ENCODE measurements at regions not wholly inside any gene's neighbourhood (a gene's known extent, or its start where the extent isn't known, plus 50 kb on each side); places are given as distances from the start of the nearest gene placed in this dataset.
A peak's percentile ranks its signal among the peaks of the same experiment; 100 is the strongest.
"Not testable (repeated sequence)": the region's sequence is repeated elsewhere in the genome, so short reads cannot be mapped to it uniquely, and the experiment has no call there.

DNA sequence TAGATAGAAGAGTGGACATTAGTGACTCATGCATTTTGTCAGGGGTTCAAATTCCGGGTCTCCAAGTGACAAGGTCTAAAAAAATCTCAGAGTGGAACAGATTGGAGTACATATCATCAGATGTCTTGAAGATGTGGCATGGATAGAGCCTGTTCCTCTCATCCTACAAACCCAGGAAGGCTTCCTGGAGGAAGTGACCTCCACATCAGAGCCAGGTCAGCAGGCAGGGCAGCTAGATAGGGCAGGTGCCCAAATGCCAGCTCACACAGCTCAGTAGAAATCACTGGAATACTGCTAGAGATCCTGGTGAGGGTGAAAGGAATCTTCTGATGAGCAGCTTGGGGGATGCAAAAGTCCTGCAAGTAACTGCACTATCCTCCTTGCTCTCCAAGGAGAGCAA is 196.6 kb upstream of the SDK2 start:
- Histone ChIP-seq H3K4me3 (ENCODE audit: low read depth in 1 of 2, low read length in 2 of 2) (no peak overlapping the region), H3K4me1 (ENCODE audit: control insufficient read depth in 2 of 2, insufficient read depth in 2 of 2, low read length in 1 of 2) (no peaks in the 10 kb centered on the region), H3K27me3 (ENCODE audit: control insufficient read depth in 1 of 2, insufficient read depth in 2 of 2, low read length in 2 of 2) (no peaks in the 10 kb centered on the region), H3K27ac (ENCODE audit: low read depth in 2 of 2, low read length in 1 of 2) (no peak overlapping the region), H3K9me3 (ENCODE audit: control insufficient read depth in 2 of 2, insufficient read depth in 1 of 2, low read depth in 1 of 2, low read length in 1 of 2) (no peaks in the 10 kb centered on the region), H3K36me3 (ENCODE audit: control insufficient read depth in 2 of 2, insufficient read depth in 2 of 2, low read length in 1 of 2) (no peaks in the 10 kb centered on the region)
- 69 to 79% methylated on average over 1 of the region's 1 CpG for WGBS, 2 donors

DNA sequence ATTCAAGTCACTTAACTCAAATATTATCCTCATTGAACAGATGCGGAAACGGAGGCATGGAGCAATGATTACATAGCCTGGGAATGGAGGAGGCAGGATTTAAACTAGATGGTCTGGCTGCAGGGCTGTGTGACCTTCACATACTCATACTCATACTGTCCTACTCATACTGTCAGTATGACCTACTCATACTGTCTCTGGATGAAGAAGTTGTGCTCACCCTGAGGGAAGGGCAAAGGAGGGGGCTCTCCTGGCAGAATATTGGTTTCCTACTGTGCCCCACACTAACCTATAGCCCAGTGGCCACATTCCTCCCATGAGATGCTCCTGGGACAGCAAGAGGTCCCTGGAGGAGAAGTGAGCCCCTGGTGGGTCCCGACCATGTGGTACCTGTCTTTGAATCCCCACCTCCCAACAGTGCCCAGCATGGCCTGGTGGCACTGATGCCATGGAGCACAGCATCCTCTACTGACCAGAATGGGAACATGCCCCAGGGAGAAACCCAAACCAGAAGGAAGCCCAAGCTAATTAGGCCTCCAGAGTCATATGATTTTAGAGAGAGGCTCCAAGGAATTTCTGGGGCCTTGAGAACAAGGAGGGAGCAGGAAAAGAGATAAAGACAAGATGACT is 197.3 kb upstream of the SDK2 start:
- Histone ChIP-seq H3K27ac (ENCODE audit: low read depth in 2 of 2, low read length in 1 of 2) (no peak overlapping the region), H3K4me1 (ENCODE audit: control insufficient read depth in 2 of 2, insufficient read depth in 2 of 2, low read length in 1 of 2) (no peaks in the 10 kb centered on the region), H3K27me3 (ENCODE audit: control insufficient read depth in 1 of 2, insufficient read depth in 2 of 2, low read length in 2 of 2) (no peaks in the 10 kb centered on the region), H3K36me3 (ENCODE audit: control insufficient read depth in 2 of 2, insufficient read depth in 2 of 2, low read length in 1 of 2) (no peaks in the 10 kb centered on the region), H3K4me3 (ENCODE audit: low read depth in 1 of 2, low read length in 2 of 2) (no peak overlapping the region), H3K9me3 (ENCODE audit: control insufficient read depth in 2 of 2, insufficient read depth in 1 of 2, low read depth in 1 of 2, low read length in 1 of 2) (no peaks in the 10 kb centered on the region)
- WGBS, 2 donors = 78 to 80% methylated on average over 3 of the region's 3 CpGs

DNA sequence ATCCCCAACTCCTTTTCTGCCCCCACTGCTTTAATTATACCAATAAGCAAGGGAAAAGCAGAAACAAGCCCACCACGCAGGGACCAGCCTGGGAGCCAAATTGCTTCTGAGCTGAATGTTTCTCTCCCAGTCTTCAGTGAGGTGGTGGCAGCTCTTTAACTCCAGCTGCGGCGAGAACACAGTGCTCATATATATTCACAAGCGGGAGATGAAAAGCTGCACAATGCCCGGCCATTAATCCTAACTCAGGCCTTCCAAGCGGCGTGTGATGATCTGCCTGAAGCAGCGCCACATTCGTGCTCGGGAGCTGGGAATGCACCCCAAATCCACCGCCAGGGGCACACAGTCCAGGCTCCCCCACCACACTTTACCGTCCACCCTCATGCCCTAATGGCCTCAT is 203.7 kb upstream of the SDK2 start:
- Histone ChIP-seq H3K27me3 (ENCODE audit: control insufficient read depth in 1 of 2, insufficient read depth in 2 of 2, low read length in 2 of 2) (no peaks in the 10 kb centered on the region), H3K27ac (ENCODE audit: low read depth in 2 of 2, low read length in 1 of 2) (no peak overlapping the region), H3K4me1 (ENCODE audit: control insufficient read depth in 2 of 2, insufficient read depth in 2 of 2, low read length in 1 of 2) (no peaks in the 10 kb centered on the region), H3K4me3 (ENCODE audit: low read depth in 1 of 2, low read length in 2 of 2) (no peak overlapping the region), H3K9me3 (ENCODE audit: control insufficient read depth in 2 of 2, insufficient read depth in 1 of 2, low read depth in 1 of 2, low read length in 1 of 2) (peaks cover 0 to 5% of the 10 kb centered on the region in 2 donors), H3K36me3 (ENCODE audit: control insufficient read depth in 2 of 2, insufficient read depth in 2 of 2, low read length in 1 of 2) (no peaks in the 10 kb centered on the region)
- 88 to 90% methylated on average over 12 of the region's 12 CpGs for WGBS, 2 donors

DNA sequence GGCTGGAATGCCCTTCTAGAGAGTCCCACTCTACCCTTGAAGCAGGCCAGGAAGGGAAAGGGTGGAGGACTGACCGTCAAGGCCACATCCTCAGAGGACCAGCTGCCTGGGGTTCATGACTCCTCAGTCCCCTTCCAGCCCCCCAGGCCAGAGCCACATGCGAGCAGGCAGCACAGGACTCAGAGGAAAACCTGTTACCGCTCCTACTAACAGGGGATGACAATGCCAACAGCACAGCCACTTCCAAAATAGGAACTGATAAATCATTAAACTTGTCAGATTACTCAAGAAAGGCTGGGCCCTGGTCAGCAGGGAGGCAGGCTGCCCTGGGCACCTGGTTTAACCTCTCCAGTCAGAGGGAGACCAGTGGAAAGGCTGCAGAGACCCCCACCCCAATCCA is 206.2 kb upstream of the SDK2 start:
- Histone ChIP-seq H3K36me3 (ENCODE audit: control insufficient read depth in 2 of 2, insufficient read depth in 2 of 2, low read length in 1 of 2) (no peaks in the 10 kb centered on the region), H3K4me1 (ENCODE audit: control insufficient read depth in 2 of 2, insufficient read depth in 2 of 2, low read length in 1 of 2) (no peaks in the 10 kb centered on the region), H3K4me3 (ENCODE audit: low read depth in 1 of 2, low read length in 2 of 2) (no peak overlapping the region), H3K9me3 (ENCODE audit: control insufficient read depth in 2 of 2, insufficient read depth in 1 of 2, low read depth in 1 of 2, low read length in 1 of 2) (peaks cover 0 to 17% of the 10 kb centered on the region in 2 donors), H3K27me3 (ENCODE audit: control insufficient read depth in 1 of 2, insufficient read depth in 2 of 2, low read length in 2 of 2) (no peaks in the 10 kb centered on the region), H3K27ac (ENCODE audit: low read depth in 2 of 2, low read length in 1 of 2) (no peak overlapping the region)
- 50 to 63% methylated on average over 3 of the region's 3 CpGs for WGBS, 2 donors

DNA sequence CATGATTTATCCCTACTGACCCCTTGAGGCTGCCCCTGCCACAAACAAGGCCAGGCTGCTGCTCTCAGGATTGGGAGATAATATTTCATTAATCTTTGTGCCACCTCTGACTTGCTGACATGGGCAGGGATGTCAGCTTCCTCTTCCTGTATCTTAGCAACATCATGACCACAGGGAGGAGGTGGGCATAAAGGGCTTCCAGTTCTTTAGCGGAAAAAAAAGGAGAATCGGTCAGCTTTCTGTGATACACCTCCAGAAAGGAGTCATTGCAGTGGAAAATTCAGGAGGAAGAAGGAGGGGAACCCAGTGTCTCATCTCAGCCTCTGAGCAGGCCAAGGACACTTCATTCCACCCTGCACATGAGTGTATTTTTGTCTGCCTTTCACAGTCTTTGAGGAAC is 206.8 kb upstream of the SDK2 start:
- peaks cover 0 to 18% of the 10 kb centered on the region in 2 donors for H3K9me3 ChIP-seq (ENCODE audit: control insufficient read depth in 2 of 2, insufficient read depth in 1 of 2, low read depth in 1 of 2, low read length in 1 of 2)
- no peaks in the 10 kb centered on the region for H3K36me3 ChIP-seq (ENCODE audit: control insufficient read depth in 2 of 2, insufficient read depth in 2 of 2, low read length in 1 of 2)
- H3K27me3 ChIP-seq (ENCODE audit: control insufficient read depth in 1 of 2, insufficient read depth in 2 of 2, low read length in 2 of 2) = no peaks in the 10 kb centered on the region
- 60 to 66% methylated on average over 2 of the region's 2 CpGs for WGBS, 2 donors
- H3K4me3 ChIP-seq (ENCODE audit: low read depth in 1 of 2, low read length in 2 of 2) = no peak overlapping the region
- H3K27ac ChIP-seq (ENCODE audit: low read depth in 2 of 2, low read length in 1 of 2) = no peak overlapping the region
- H3K4me1 ChIP-seq (ENCODE audit: control insufficient read depth in 2 of 2, insufficient read depth in 2 of 2, low read length in 1 of 2) = no peaks in the 10 kb centered on the region

DNA sequence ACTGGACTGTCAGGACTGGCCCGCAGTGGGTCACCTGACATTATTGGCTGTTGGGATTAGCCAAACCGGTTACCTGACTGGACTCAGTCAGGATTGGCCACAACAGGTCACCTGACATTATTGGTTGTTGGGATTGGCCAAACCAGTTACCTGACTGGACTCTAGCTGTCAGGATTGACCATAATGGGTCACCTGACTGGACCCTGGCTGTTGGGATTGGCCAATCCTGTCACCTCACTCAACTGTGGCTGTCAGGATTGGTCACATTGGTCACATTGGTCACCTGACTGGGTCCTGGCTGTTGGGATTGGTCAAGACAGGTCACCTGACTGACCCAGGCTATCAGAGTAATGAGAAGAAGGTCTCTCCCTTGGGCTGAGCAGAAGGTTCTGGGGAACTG is 207.7 kb upstream of the SDK2 start:
- Histone ChIP-seq H3K4me1 (ENCODE audit: control insufficient read depth in 2 of 2, insufficient read depth in 2 of 2, low read length in 1 of 2) (peaks cover 0 to 5% of the 10 kb centered on the region in 2 donors), H3K36me3 (ENCODE audit: control insufficient read depth in 2 of 2, insufficient read depth in 2 of 2, low read length in 1 of 2) (no peaks in the 10 kb centered on the region), H3K4me3 (ENCODE audit: low read depth in 1 of 2, low read length in 2 of 2) (no peak overlapping the region), H3K27ac (ENCODE audit: low read depth in 2 of 2, low read length in 1 of 2) (no peak overlapping the region), H3K9me3 (ENCODE audit: control insufficient read depth in 2 of 2, insufficient read depth in 1 of 2, low read depth in 1 of 2, low read length in 1 of 2) (peaks cover 0 to 18% of the 10 kb centered on the region in 2 donors), H3K27me3 (ENCODE audit: control insufficient read depth in 1 of 2, insufficient read depth in 2 of 2, low read length in 2 of 2) (no peaks in the 10 kb centered on the region)
- WGBS, 2 donors = 87 to 93% methylated on average over 2 of the region's 2 CpGs

DNA sequence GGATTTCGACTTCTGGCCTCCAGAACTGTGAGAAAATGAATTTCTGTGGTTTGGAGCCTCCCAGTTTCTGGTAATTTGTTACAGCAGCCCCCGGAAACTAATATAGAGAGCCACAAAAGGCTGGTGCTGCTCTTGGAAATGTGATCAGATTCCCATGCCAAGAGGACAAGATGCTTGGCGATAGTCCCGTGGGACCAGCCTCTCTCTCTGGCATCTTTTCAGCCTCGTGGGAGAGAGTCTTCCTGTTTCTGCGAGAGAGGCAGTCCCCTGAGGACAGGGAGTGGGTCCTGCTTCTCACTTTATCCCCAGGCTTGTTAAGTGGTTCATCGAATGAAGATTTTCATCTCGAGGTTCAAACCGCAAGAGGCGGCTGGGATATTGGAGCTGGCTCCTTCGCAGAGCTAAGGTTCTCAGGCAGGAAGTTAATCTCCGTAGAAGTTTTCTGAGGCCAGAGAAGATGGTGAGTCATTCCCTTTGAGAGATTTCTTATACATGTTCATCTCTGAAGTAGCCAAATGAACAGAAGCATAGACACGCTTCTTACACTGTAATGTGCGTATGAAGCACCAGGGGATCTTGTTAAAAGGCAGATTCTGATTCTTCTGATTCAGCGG is 211.6 kb upstream of the SDK2 start:
- H3K27me3 ChIP-seq (ENCODE audit: control insufficient read depth in 1 of 2, insufficient read depth in 2 of 2, low read length in 2 of 2) = no peaks in the 10 kb centered on the region
- WGBS, 2 donors = 43 to 55% methylated on average over 15 of the region's 15 CpGs
- H3K4me1 ChIP-seq (ENCODE audit: control insufficient read depth in 2 of 2, insufficient read depth in 2 of 2, low read length in 1 of 2) = peaks cover 0 to 6% of the 10 kb centered on the region in 2 donors
- H3K9me3 ChIP-seq (ENCODE audit: control insufficient read depth in 2 of 2, insufficient read depth in 1 of 2, low read depth in 1 of 2, low read length in 1 of 2) = peaks cover 0 to 18% of the 10 kb centered on the region in 2 donors
- H3K36me3 ChIP-seq (ENCODE audit: control insufficient read depth in 2 of 2, insufficient read depth in 2 of 2, low read length in 1 of 2) = no peaks in the 10 kb centered on the region
- H3K4me3 ChIP-seq (ENCODE audit: low read depth in 1 of 2, low read length in 2 of 2) = no peak overlapping the region
- peak overlapping the region; percentile 45 to 76 for H3K27ac ChIP-seq (ENCODE audit: low read depth in 2 of 2, low read length in 1 of 2)

DNA sequence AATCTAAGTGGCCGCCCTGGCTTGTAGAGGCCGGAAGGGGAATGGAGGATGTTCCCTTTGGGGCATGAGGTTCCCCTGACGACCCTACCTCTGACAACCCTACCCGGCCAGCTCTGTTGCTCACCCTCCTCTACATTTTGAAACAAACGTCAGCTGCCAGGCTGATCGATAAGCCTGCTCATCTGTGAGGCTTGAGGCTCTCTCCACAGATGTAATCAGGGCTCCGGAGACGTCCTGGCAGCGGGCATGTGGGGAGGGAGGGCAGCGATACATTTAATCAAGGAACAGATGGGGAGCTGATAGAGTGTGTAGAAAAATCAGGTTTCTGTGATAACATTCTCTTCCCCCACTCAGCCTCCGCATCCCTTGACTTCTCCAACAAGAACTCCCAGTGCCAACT is 212.3 kb upstream of the SDK2 start:
- Histone ChIP-seq H3K9me3 (ENCODE audit: control insufficient read depth in 2 of 2, insufficient read depth in 1 of 2, low read depth in 1 of 2, low read length in 1 of 2) (peaks cover 0 to 18% of the 10 kb centered on the region in 2 donors), H3K4me1 (ENCODE audit: control insufficient read depth in 2 of 2, insufficient read depth in 2 of 2, low read length in 1 of 2) (peaks cover 0 to 11% of the 10 kb centered on the region in 2 donors), H3K27ac (ENCODE audit: low read depth in 2 of 2, low read length in 1 of 2) (peak overlapping the region in 1 of 2 donors; percentile 76), H3K27me3 (ENCODE audit: control insufficient read depth in 1 of 2, insufficient read depth in 2 of 2, low read length in 2 of 2) (no peaks in the 10 kb centered on the region), H3K36me3 (ENCODE audit: control insufficient read depth in 2 of 2, insufficient read depth in 2 of 2, low read length in 1 of 2) (no peaks in the 10 kb centered on the region), H3K4me3 (ENCODE audit: low read depth in 1 of 2, low read length in 2 of 2) (no peak overlapping the region)
- 68 to 74% methylated on average over 11 of the region's 11 CpGs for WGBS, 2 donors

DNA sequence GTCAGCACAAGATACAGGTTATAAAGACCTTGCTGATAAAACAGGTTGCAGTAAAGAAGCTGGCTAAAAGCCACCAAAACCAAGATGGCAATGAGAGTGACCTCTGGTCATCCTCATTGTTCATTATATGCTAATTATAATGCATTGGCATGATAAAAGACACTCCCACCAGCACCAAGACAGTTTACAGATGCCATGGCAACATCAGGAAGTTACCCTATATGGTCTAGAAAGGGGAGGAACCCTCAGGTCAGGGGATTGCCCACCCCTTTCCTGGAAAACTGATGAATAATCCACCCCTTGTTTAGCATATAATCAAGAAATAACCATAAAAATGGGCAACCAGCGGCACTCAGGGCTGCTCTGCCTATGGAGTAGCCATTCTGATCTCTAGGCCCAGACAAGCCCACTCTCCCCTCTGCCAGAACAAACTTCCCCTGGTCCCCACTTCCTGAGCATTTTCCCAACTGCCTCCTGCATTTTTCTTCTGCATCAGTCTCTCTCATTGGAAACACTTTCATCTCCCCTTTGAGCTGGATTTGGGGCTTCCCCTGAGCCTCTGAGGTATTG is 215.3 kb upstream of the SDK2 start:
- not testable (repeated sequence) for H3K27ac ChIP-seq (ENCODE audit: low read depth in 2 of 2, low read length in 1 of 2); H3K36me3 ChIP-seq (ENCODE audit: control insufficient read depth in 2 of 2, insufficient read depth in 2 of 2, low read length in 1 of 2); H3K4me3 ChIP-seq (ENCODE audit: low read depth in 1 of 2, low read length in 2 of 2); H3K27me3 ChIP-seq (ENCODE audit: control insufficient read depth in 1 of 2, insufficient read depth in 2 of 2, low read length in 2 of 2); H3K9me3 ChIP-seq (ENCODE audit: control insufficient read depth in 2 of 2, insufficient read depth in 1 of 2, low read depth in 1 of 2, low read length in 1 of 2)
- peaks cover 0 to 11% of the 10 kb centered on the region in 2 donors for H3K4me1 ChIP-seq (ENCODE audit: control insufficient read depth in 2 of 2, insufficient read depth in 2 of 2, low read length in 1 of 2)
- WGBS, 2 donors = 87 to 88% methylated on average over 1 of the region's 1 CpG

DNA sequence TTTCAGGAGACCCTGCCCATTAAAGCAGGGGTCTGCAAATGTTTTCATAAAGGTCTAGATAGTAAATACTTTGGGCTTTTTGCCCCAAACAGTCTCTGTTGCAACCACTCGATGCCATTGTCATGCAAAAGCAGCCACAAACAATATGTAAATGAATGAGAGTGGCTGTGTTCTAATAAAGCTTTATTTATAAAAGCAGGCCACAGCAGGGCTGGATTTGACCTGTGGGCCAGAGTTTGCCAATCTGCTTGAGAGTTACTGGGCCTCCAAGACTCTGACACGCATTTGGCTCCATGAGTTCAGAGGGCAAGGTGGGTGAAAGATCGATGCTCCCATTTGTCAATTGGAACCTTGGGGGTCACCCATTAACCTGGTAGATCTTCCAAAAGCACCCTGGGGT is 217.3 kb upstream of the SDK2 start:
- Histone ChIP-seq H3K9me3 (ENCODE audit: control insufficient read depth in 2 of 2, insufficient read depth in 1 of 2, low read depth in 1 of 2, low read length in 1 of 2) (no peaks in the 10 kb centered on the region), H3K27ac (ENCODE audit: low read depth in 2 of 2, low read length in 1 of 2) (no peak overlapping the region), H3K4me3 (ENCODE audit: low read depth in 1 of 2, low read length in 2 of 2) (no peak overlapping the region), H3K27me3 (ENCODE audit: control insufficient read depth in 1 of 2, insufficient read depth in 2 of 2, low read length in 2 of 2) (no peaks in the 10 kb centered on the region), H3K36me3 (ENCODE audit: control insufficient read depth in 2 of 2, insufficient read depth in 2 of 2, low read length in 1 of 2) (no peaks in the 10 kb centered on the region), H3K4me1 (ENCODE audit: control insufficient read depth in 2 of 2, insufficient read depth in 2 of 2, low read length in 1 of 2) (peaks cover 0 to 6% of the 10 kb centered on the region in 2 donors)
- WGBS, 2 donors = 95 to 96% methylated on average over 3 of the region's 3 CpGs

Data from esophagus (tissue), 2 donors.